ENCODE measurements at regions not wholly inside any gene's neighbourhood (a gene's known extent, or its start where the extent isn't known, plus 50 kb on each side); places are given as distances from the start of the nearest gene placed in this dataset.

- Histone ChIP-seq H3K4me3 (no peak overlapping the region), H3K4me1 (replicated peaks) (no peaks in the 10 kb centered on the region), H3K27me3 (replicated peaks) (no peaks in the 10 kb centered on the region), H3K9me3 (replicated peaks) (no peaks in the 10 kb centered on the region), H3K36me3 (no peaks in the 10 kb centered on the region), H3K27ac (no peak overlapping the region)
- DNase-seq (ENCODE audit: low read depth in 1 of 2, low spot score in 2 of 2), result no peak
Measured at GRCh38 chr6:126600258-126600916, 260.5 kb downstream of the CENPW start.

- no peak overlapping the region for H3K4me3 ChIP-seq
- no peaks in the 10 kb centered on the region for H3K27me3 ChIP-seq (replicated peaks)
- DNase-seq (ENCODE audit: low read depth in 1 of 2, low spot score in 2 of 2), result no peak
- H3K9me3 ChIP-seq (replicated peaks), result no peaks in the 10 kb centered on the region
- H3K4me1 ChIP-seq (replicated peaks), result no peaks in the 10 kb centered on the region
- no peaks in the 10 kb centered on the region for H3K36me3 ChIP-seq
- H3K27ac ChIP-seq, result no peak overlapping the region
Measured at GRCh38 chr6:126603410-126603809, 263.5 kb downstream of the CENPW start.

GRCh38 chr6:126605089-126605488 is 265.2 kb downstream of the CENPW start:
- Histone ChIP-seq H3K4me3 (no peak overlapping the region), H3K36me3 (no peaks in the 10 kb centered on the region), H3K4me1 (replicated peaks) (no peaks in the 10 kb centered on the region), H3K27me3 (replicated peaks) (no peaks in the 10 kb centered on the region), H3K9me3 (replicated peaks) (no peaks in the 10 kb centered on the region), H3K27ac (no peak overlapping the region)
- no peak for DNase-seq (ENCODE audit: low read depth in 1 of 2, low spot score in 2 of 2)

GRCh38 chr6:126607289-126607688 is 267.4 kb downstream of the CENPW start:
- Histone ChIP-seq H3K4me3 (no peak overlapping the region), H3K36me3 (no peaks in the 10 kb centered on the region), H3K4me1 (replicated peaks) (no peaks in the 10 kb centered on the region), H3K9me3 (replicated peaks) (no peaks in the 10 kb centered on the region), H3K27ac (no peak overlapping the region), H3K27me3 (replicated peaks) (no peaks in the 10 kb centered on the region)
- DNase-seq (ENCODE audit: low read depth in 1 of 2, low spot score in 2 of 2), result no peak

- H3K9me3 ChIP-seq (replicated peaks), result no peaks in the 10 kb centered on the region
- H3K4me1 ChIP-seq (replicated peaks), result no peaks in the 10 kb centered on the region
- H3K27me3 ChIP-seq (replicated peaks), result no peaks in the 10 kb centered on the region
- H3K27ac ChIP-seq, result no peak overlapping the region
- H3K4me3 ChIP-seq, result no peak overlapping the region
- H3K36me3 ChIP-seq, result no peaks in the 10 kb centered on the region
- no peak for DNase-seq (ENCODE audit: low read depth in 1 of 2, low spot score in 2 of 2)
Measured at GRCh38 chr6:126608681-126609080, 268.8 kb downstream of the CENPW start.

GRCh38 chr6:126614642-126615504 is 275.0 kb downstream of the CENPW start:
- no peaks in the 10 kb centered on the region for H3K36me3 ChIP-seq
- no peak overlapping the region for H3K4me3 ChIP-seq
- H3K4me1 ChIP-seq (replicated peaks), result no peaks in the 10 kb centered on the region
- H3K27ac ChIP-seq, result no peak overlapping the region
- H3K9me3 ChIP-seq (replicated peaks), result no peaks in the 10 kb centered on the region
- no peaks in the 10 kb centered on the region for H3K27me3 ChIP-seq (replicated peaks)
- DNase-seq (ENCODE audit: low read depth in 1 of 2, low spot score in 2 of 2), result no peak

- no peaks in the 10 kb centered on the region for H3K36me3 ChIP-seq
- DNase-seq (ENCODE audit: low read depth in 1 of 2, low spot score in 2 of 2), result no peak
- no peaks in the 10 kb centered on the region for H3K9me3 ChIP-seq (replicated peaks)
- no peaks in the 10 kb centered on the region for H3K27me3 ChIP-seq (replicated peaks)
- no peaks in the 10 kb centered on the region for H3K4me1 ChIP-seq (replicated peaks)
- H3K27ac ChIP-seq, result no peak overlapping the region
- no peak overlapping the region for H3K4me3 ChIP-seq
Measured at GRCh38 chr6:126616866-126617265, 277.0 kb downstream of the CENPW start.

GRCh38 chr6:126618639-126619343 is 278.9 kb downstream of the CENPW start:
- H3K4me1 ChIP-seq (replicated peaks), result no peaks in the 10 kb centered on the region
- no peaks in the 10 kb centered on the region for H3K36me3 ChIP-seq
- no peak for DNase-seq (ENCODE audit: low read depth in 1 of 2, low spot score in 2 of 2)
- no peaks in the 10 kb centered on the region for H3K9me3 ChIP-seq (replicated peaks)
- no peak overlapping the region for H3K4me3 ChIP-seq
- no peak overlapping the region for H3K27ac ChIP-seq
- no peaks in the 10 kb centered on the region for H3K27me3 ChIP-seq (replicated peaks)

GRCh38 chr6:126620719-126621118 is 280.8 kb downstream of the CENPW start:
- H3K9me3 ChIP-seq (replicated peaks), result no peaks in the 10 kb centered on the region
- H3K4me1 ChIP-seq (replicated peaks), result no peaks in the 10 kb centered on the region
- H3K36me3 ChIP-seq, result no peaks in the 10 kb centered on the region
- no peak overlapping the region for H3K4me3 ChIP-seq
- no peaks in the 10 kb centered on the region for H3K27me3 ChIP-seq (replicated peaks)
- no peak overlapping the region for H3K27ac ChIP-seq
- DNase-seq (ENCODE audit: low read depth in 1 of 2, low spot score in 2 of 2), result no peak

GRCh38 chr6:126625019-126625418 is 285.1 kb downstream of the CENPW start:
- no peak overlapping the region for H3K27ac ChIP-seq
- H3K27me3 ChIP-seq (replicated peaks), result no peaks in the 10 kb centered on the region
- no peaks in the 10 kb centered on the region for H3K36me3 ChIP-seq
- no peaks in the 10 kb centered on the region for H3K4me1 ChIP-seq (replicated peaks)
- no peaks in the 10 kb centered on the region for H3K9me3 ChIP-seq (replicated peaks)
- DNase-seq (ENCODE audit: low read depth in 1 of 2, low spot score in 2 of 2), result no peak
- H3K4me3 ChIP-seq, result no peak overlapping the region

GRCh38 chr6:126628125-126628524 is 288.2 kb downstream of the CENPW start:
- H3K4me3 ChIP-seq, result no peak overlapping the region
- H3K36me3 ChIP-seq, result no peaks in the 10 kb centered on the region

GRCh38 chr6:126631363-126631762 is 291.4 kb downstream of the CENPW start:
- H3K4me3 ChIP-seq, result no peak overlapping the region
- no peaks in the 10 kb centered on the region for H3K9me3 ChIP-seq (replicated peaks)
- no peaks in the 10 kb centered on the region for H3K4me1 ChIP-seq (replicated peaks)
- DNase-seq (ENCODE audit: low read depth in 1 of 2, low spot score in 2 of 2), result no peak
- H3K27me3 ChIP-seq (replicated peaks), result no peaks in the 10 kb centered on the region
- H3K27ac ChIP-seq, result no peak overlapping the region
- no peaks in the 10 kb centered on the region for H3K36me3 ChIP-seq

More at GRCh38 chr6:126628125-126628524, 288.2 kb downstream of the CENPW start:
- Histone ChIP-seq H3K9me3 (replicated peaks) (no peaks in the 10 kb centered on the region), H3K4me1 (replicated peaks) (no peaks in the 10 kb centered on the region), H3K27ac (no peak overlapping the region), H3K27me3 (replicated peaks) (no peaks in the 10 kb centered on the region)
- no peak for DNase-seq (ENCODE audit: low read depth in 1 of 2, low spot score in 2 of 2)

- no peaks in the 10 kb centered on the region for H3K36me3 ChIP-seq
- H3K9me3 ChIP-seq (replicated peaks), result no peaks in the 10 kb centered on the region
- H3K4me3 ChIP-seq, result no peak overlapping the region
- H3K27me3 ChIP-seq (replicated peaks), result no peaks in the 10 kb centered on the region
- DNase-seq (ENCODE audit: low read depth in 1 of 2, low spot score in 2 of 2), result no peak
- no peaks in the 10 kb centered on the region for H3K4me1 ChIP-seq (replicated peaks)
- H3K27ac ChIP-seq, result no peak overlapping the region
Measured at GRCh38 chr6:126632271-126632670, 292.4 kb downstream of the CENPW start.

GRCh38 chr6:126633373-126633772 is 293.5 kb downstream of the CENPW start:
- no peaks in the 10 kb centered on the region for H3K36me3 ChIP-seq
- H3K4me3 ChIP-seq, result no peak overlapping the region
- H3K27ac ChIP-seq, result no peak overlapping the region
- DNase-seq (ENCODE audit: low read depth in 1 of 2, low spot score in 2 of 2), result no peak
- no peaks in the 10 kb centered on the region for H3K4me1 ChIP-seq (replicated peaks)
- H3K27me3 ChIP-seq (replicated peaks), result no peaks in the 10 kb centered on the region
- no peaks in the 10 kb centered on the region for H3K9me3 ChIP-seq (replicated peaks)
